Upper lobe of left lung (tissue), 4 donors: ENCODE measurements at regions not wholly inside any gene's neighbourhood (a gene's known extent, or its start where the extent isn't known, plus 50 kb on each side); places are given as distances from the start of the nearest gene placed in this dataset.

ENCODE experiments used
- CTCF ChIP-seq, 6 experiments: fragments of 450-650 bp in 4 of 6; fragments of 200-600 bp in 2 of 6; sonication (generic) in 2 of 6; IDR thresholded peaks; one replicate each; pipeline ENCODE4 v1.5.1; 2016 to 2019; ENCODE audit warnings: antibody characterized with exemption in 6 of 6
- POLR2A ChIP-seq, 4 donors: fragments of 450-650 bp; IDR thresholded peaks; one replicate each; pipeline ENCODE4 v1.5.1; 2016 to 2017; ENCODE audit warnings: antibody characterized with exemption in 4 of 4, mild to moderate bottlenecking in 2 of 4
- POLR2AphosphoS5 ChIP-seq, 2 donors: sonication (generic); formaldehyde crosslinking; IDR thresholded peaks; one replicate each; pipeline ENCODE4 v1.5.1; 2017; ENCODE audit warnings: antibody characterized with exemption in 2 of 2

GRCh38 chr5:6315580-6315979 is 62.8 kb downstream of the MED10 start:
- TF ChIP-seq POLR2A (IDR thresholded peaks at IDR 0.05) (no peak), CTCF (IDR thresholded peaks at IDR 0.05) (no peak), POLR2AphosphoS5 (IDR thresholded peaks at IDR 0.05) (no peak)
